PC-9 (cell line): ENCODE measurements at regions not wholly inside any gene's neighbourhood (a gene's known extent, or its start where the extent isn't known, plus 50 kb on each side); places are given as distances from the start of the nearest gene placed in this dataset.

Experiments
- CTCF ChIP-seq: fragments of 200-600 bp; sonication (generic); conservative IDR thresholded peaks from 2 replicates; pipeline ENCODE4 v1.6.1; 2017; ENCODE audit warnings: mixed run types, antibody characterized with exemption, mild to moderate bottlenecking, moderate library complexity
- EZH2 ChIP-seq: fragments of 200-600 bp; sonication (generic); IDR thresholded peaks from 2 replicates; pipeline ENCODE4 v1.8.0; 2017; ENCODE audit warnings: antibody characterized with exemption, low read depth

DNA sequence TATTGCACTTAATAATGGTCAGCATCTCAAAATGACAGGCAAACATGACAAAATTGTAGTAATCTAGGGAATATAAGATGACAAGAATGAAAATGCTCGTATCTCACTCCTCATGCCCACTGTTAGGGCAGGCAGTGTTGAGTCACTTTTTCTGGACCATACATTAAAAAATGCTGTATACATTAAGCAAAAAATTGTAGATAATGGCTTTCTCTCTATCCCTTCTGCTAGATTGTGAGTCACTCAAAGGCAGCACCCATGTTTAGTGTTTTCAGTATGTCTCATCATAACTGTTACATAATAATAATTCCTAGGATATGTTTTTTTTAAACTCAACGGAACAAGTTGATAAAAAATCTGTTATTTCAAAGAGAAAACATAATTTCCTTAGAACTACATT lies 199.3 kb downstream of the TENT5A start:
- TF ChIP-seq CTCF (no peak), EZH2 (no peak)
